ENCODE measurements at regions not wholly inside any gene's neighbourhood (a gene's known extent, or its start where the extent isn't known, plus 50 kb on each side); places are given as distances from the start of the nearest gene placed in this dataset.
"Not testable (repeated sequence)": the region's sequence is repeated elsewhere in the genome, so short reads cannot be mapped to it uniquely, and the experiment has no call there.

- DNase-seq = no peak
Measured at GRCh38 chr13:18948664-18949488, 232.7 kb downstream of the TUBA3C start.

GRCh38 chr13:18948012-18948663, 233.5 kb downstream of the TUBA3C start:
- DNase-seq = no peak

- DNase-seq = no peak
Measured at GRCh38 chr13:18947376-18947977, 234.1 kb downstream of the TUBA3C start.

GRCh38 chr13:18946738-18947137, 234.9 kb downstream of the TUBA3C start:
- DNase-seq = no peak

- no peak for DNase-seq
Measured at GRCh38 chr13:18944501-18945068, 237.0 kb downstream of the TUBA3C start.

GRCh38 chr13:18943721-18944391, 237.8 kb downstream of the TUBA3C start:
- no peak for DNase-seq

GRCh38 chr13:18943273-18943672, 238.4 kb downstream of the TUBA3C start:
- DNase-seq = no peak

- DNase-seq = no peak
Measured at GRCh38 chr13:18936104-18936503, 245.5 kb downstream of the TUBA3C start.

GRCh38 chr13:18921063-18921462, 260.6 kb downstream of the TUBA3C start:
- DNase-seq = no peak

- DNase-seq = not testable (repeated sequence)
Measured at GRCh38 chr13:18905096-18905495, 276.5 kb downstream of the TUBA3C start.

- DNase-seq = not testable (repeated sequence)
Measured at GRCh38 chr13:18895411-18895810, 286.2 kb downstream of the TUBA3C start.

- DNase-seq = not testable (repeated sequence)
Measured at GRCh38 chr13:18891242-18891641, 290.4 kb downstream of the TUBA3C start.

- not testable (repeated sequence) for DNase-seq
Measured at GRCh38 chr13:18874875-18875789, 306.5 kb downstream of the TUBA3C start.

GRCh38 chr13:18870557-18870956, 311.1 kb downstream of the TUBA3C start:
- not testable (repeated sequence) for DNase-seq

GRCh38 chr13:18869365-18869764, 312.3 kb downstream of the TUBA3C start:
- DNase-seq = not testable (repeated sequence)

- DNase-seq = not testable (repeated sequence)
Measured at GRCh38 chr13:18837986-18838629, 343.5 kb downstream of the TUBA3C start.

GRCh38 chr13:18837179-18837745, 344.4 kb downstream of the TUBA3C start:
- not testable (repeated sequence) for DNase-seq

- DNase-seq = not testable (repeated sequence)
Measured at GRCh38 chr13:18836371-18837178, 345.0 kb downstream of the TUBA3C start.

- DNase-seq = not testable (repeated sequence)
Measured at GRCh38 chr13:18835754-18836153, 345.9 kb downstream of the TUBA3C start.

- DNase-seq = not testable (repeated sequence)
Measured at GRCh38 chr13:18824678-18825077, 356.9 kb downstream of the TUBA3C start.

All from NCI-H446 (cell line).